H9 (cell line): ENCODE measurements at regions not wholly inside any gene's neighbourhood (a gene's known extent, or its start where the extent isn't known, plus 50 kb on each side); places are given as distances from the start of the nearest gene placed in this dataset.
A peak's percentile ranks its signal among the peaks of the same experiment; 100 is the strongest.

Experiments
- DNase-seq: peaks from one replicate; pipeline ENCODE4 v3.0.0-alpha.2; 2017
- H2AFZ ChIP-seq: one replicate; pipeline ENCODE4 v1.6.1; 2013; ENCODE audit warnings: mild to moderate bottlenecking, low read length, control low read depth, moderate library complexity
- H2AK5ac ChIP-seq: 2 replicates; pipeline ENCODE4 v1.6.1; 2013; ENCODE audit warnings: low read length, control low read depth, mixed read lengths; ENCODE audit not compliant: insufficient read length
- H2BK120ac ChIP-seq: one replicate; pipeline ENCODE4 v1.6.1; 2013; ENCODE audit warnings: low read depth, mild to moderate bottlenecking, low read length, control low read depth, inconsistent platforms; ENCODE audit not compliant: poor library complexity, severe bottlenecking
- H2BK12ac ChIP-seq: 2 replicates; pipeline ENCODE4 v1.6.1; 2013; ENCODE audit warnings: low read length, control low read depth, mixed read lengths, low read depth; ENCODE audit not compliant: insufficient read length
- H2BK15ac ChIP-seq: 2 replicates; pipeline ENCODE4 v1.6.1; 2013; ENCODE audit warnings: low read depth, low read length, control low read depth
- H2BK20ac ChIP-seq: one replicate; pipeline ENCODE4 v1.6.1; 2013; ENCODE audit warnings: low read depth, mild to moderate bottlenecking, low read length, control low read depth, inconsistent platforms; ENCODE audit not compliant: poor library complexity, severe bottlenecking
- H2BK5ac ChIP-seq: 2 replicates; pipeline ENCODE4 v1.6.1; 2013; ENCODE audit warnings: low read length, control low read depth, mixed read lengths; ENCODE audit not compliant: insufficient read length
- H3K14ac ChIP-seq: 2 replicates; pipeline ENCODE4 v1.6.1; 2013; ENCODE audit warnings: low read length, control low read depth; ENCODE audit not compliant: insufficient read depth
- H3K18ac ChIP-seq: 2 replicates; pipeline ENCODE4 v1.6.1; 2013; ENCODE audit warnings: low read depth, mild to moderate bottlenecking, mixed read lengths, low read length, control low read depth; ENCODE audit not compliant: insufficient read length
- H3K23ac ChIP-seq: 2 replicates; pipeline ENCODE4 v1.6.1; 2013; ENCODE audit warnings: low read length, control low read depth, mixed read lengths, low read depth; ENCODE audit not compliant: insufficient read length
- H3K23me2 ChIP-seq: 2 replicates; pipeline ENCODE4 v1.6.1; 2013; ENCODE audit warnings: low read depth, mild to moderate bottlenecking, mixed read lengths, low read length, control low read depth; ENCODE audit not compliant: insufficient read length, poor library complexity, severe bottlenecking
- H3K27ac ChIP-seq: 2 replicates; pipeline ENCODE4 v1.5.1; 2013; ENCODE audit warnings: low read length, control low read depth, mixed read lengths, low read depth; ENCODE audit not compliant: insufficient read length
- H3K27me3 ChIP-seq: 2 replicates; pipeline ENCODE4 v1.6.1; 2013; ENCODE audit warnings: low read length, control low read depth, inconsistent platforms; ENCODE audit not compliant: insufficient read depth
- H3K4ac ChIP-seq: 2 replicates; pipeline ENCODE4 v1.6.1; 2013; ENCODE audit warnings: low read depth, mild to moderate bottlenecking, control low read depth, inconsistent platforms, low read length, moderate library complexity
- H3K4me1 ChIP-seq: 2 replicates; pipeline ENCODE4 v1.6.1; 2013; ENCODE audit warnings: low read length, control low read depth, inconsistent platforms; ENCODE audit not compliant: insufficient read depth
- H3K4me2 ChIP-seq: 2 replicates; pipeline ENCODE4 v1.6.1; 2013; ENCODE audit warnings: low read length, control low read depth, mixed read lengths; ENCODE audit not compliant: insufficient read length, insufficient read depth
- H3K56ac ChIP-seq: 2 replicates; pipeline ENCODE4 v1.6.1; 2013; ENCODE audit warnings: low read depth, mild to moderate bottlenecking, mixed read lengths, low read length, control low read depth; ENCODE audit not compliant: insufficient read length
- H3K79me1 ChIP-seq: 2 replicates; pipeline ENCODE4 v1.6.1; 2013; ENCODE audit warnings: low read depth, mild to moderate bottlenecking, moderate library complexity, low read length, control low read depth, inconsistent platforms; ENCODE audit not compliant: insufficient read depth, poor library complexity, severe bottlenecking
- H3K79me2 ChIP-seq: 2 replicates; pipeline ENCODE4 v1.6.1; 2013; ENCODE audit warnings: low read length, control low read depth, inconsistent platforms; ENCODE audit not compliant: insufficient read depth
- H3K9ac ChIP-seq: 2 replicates; pipeline ENCODE4 v1.6.1; 2013; ENCODE audit warnings: low read length, control low read depth, mixed read lengths; ENCODE audit not compliant: insufficient read length; ENCODE audit errors: extremely low read depth
- H3K9me3 ChIP-seq: one replicate; pipeline ENCODE4 v1.6.1; 2013; ENCODE audit warnings: low read depth, low read length, inconsistent platforms; ENCODE audit not compliant: control insufficient read depth
- H3T11ph ChIP-seq: one replicate; pipeline ENCODE4 v1.6.1; 2013; ENCODE audit warnings: mild to moderate bottlenecking, low read length, control low read depth, inconsistent platforms
- H4K20me1 ChIP-seq: one replicate; pipeline ENCODE4 v1.6.1; 2013; ENCODE audit not compliant: control insufficient read depth, insufficient read length, insufficient read depth
- H4K5ac ChIP-seq: 2 replicates; pipeline ENCODE4 v1.6.1; 2013; ENCODE audit warnings: low read depth, mild to moderate bottlenecking, mixed read lengths, low read length, control low read depth; ENCODE audit not compliant: insufficient read length
- H4K8ac ChIP-seq: replicated peaks from 2 replicates; pipeline ENCODE4 v1.6.1; 2013; ENCODE audit warnings: low read length, control low read depth, mixed read lengths, low read depth; ENCODE audit not compliant: insufficient read length
- H4K91ac ChIP-seq: 2 replicates; pipeline ENCODE4 v1.6.1; 2013; ENCODE audit warnings: low read depth, mild to moderate bottlenecking, moderate library complexity, mixed read lengths, low read length, control low read depth; ENCODE audit not compliant: insufficient read length
- H3K27ac Mint-ChIP-seq, 3 experiments: 2 replicates in 2 of 3; 3 replicates in 1 of 3; pipeline ENCODE4 v1.8.0; 2020 to 2021; ENCODE audit warnings: mixed read lengths in 3 of 3, mild to moderate bottlenecking in 1 of 3, moderate library complexity in 1 of 3
- H3K27me3 Mint-ChIP-seq: 2 replicates; pipeline ENCODE4 v1.8.0; 2021; ENCODE audit warnings: low read depth, mild to moderate bottlenecking, moderate library complexity, mixed read lengths
- H3K36me3 Mint-ChIP-seq, 3 experiments: 2 replicates in 2 of 3; 3 replicates in 1 of 3; pipeline ENCODE4 v1.8.0; 2020 to 2021; ENCODE audit warnings: low read depth in 3 of 3, mixed read lengths in 3 of 3; ENCODE audit not compliant: insufficient read depth in 1 of 3
- H3K4me1 Mint-ChIP-seq, 2 experiments: 2 replicates each; pipeline ENCODE4 v1.8.0; 2020; ENCODE audit warnings: mixed read lengths in 2 of 2
- H3K4me3 Mint-ChIP-seq, 2 experiments: 2 replicates in 1 of 2; 3 replicates in 1 of 2; pipeline ENCODE4 v1.8.0; 2020 to 2021; ENCODE audit warnings: mild to moderate bottlenecking in 2 of 2, mixed read lengths in 2 of 2, moderate library complexity in 1 of 2
- H3K9me3 Mint-ChIP-seq, 2 experiments: 2 replicates in 1 of 2; 3 replicates in 1 of 2; pipeline ENCODE4 v1.8.0; 2020; ENCODE audit warnings: mild to moderate bottlenecking in 2 of 2, mixed read lengths in 2 of 2, moderate library complexity in 1 of 2
- CTCF ChIP-seq: fragments of 200-600 bp; sonication (generic); conservative IDR thresholded peaks from 3 replicates; pipeline ENCODE4 v1.8.0; 2021; ENCODE audit warnings: antibody characterized with exemption, mild to moderate bottlenecking
- WGBS: extraction: QIAGEN DNeasy Blood & Tissue Kit; methylation state at CpG from one replicate; pipeline ENCODE4 v1.1.7; 2013; ENCODE audit warnings: missing lambda C conversion rate, low lambda C conversion rate, mixed read lengths; ENCODE audit not compliant: insufficient read length; ENCODE audit errors: extremely low coverage; 5-methylcytosine and 5-hydroxymethylcytosine counted together

GRCh38 chr6:142542704-142543233 is 241.0 kb downstream of the ADGRG6 start:
- Histone ChIP-seq H4K8ac (no peak overlapping the region), H2BK120ac (no peak overlapping the region), H4K5ac (no peak overlapping the region), H3K9me3 (no peaks in the 10 kb centered on the region), H3K4me1 (no peaks in the 10 kb centered on the region; the same call in 1 of the 2 replicates), H3K27me3 (no peaks in the 10 kb centered on the region), H3K4me2 (no peak overlapping the region), H3K9ac (no peak overlapping the region), H3K27ac (no peak overlapping the region), H2BK15ac (no peak overlapping the region), H2AK5ac (no peak overlapping the region), H3K79me2 (no peaks in the 10 kb centered on the region), H3K18ac (no peak overlapping the region), H3K23ac (no peak overlapping the region), H3K79me1 (no peaks in the 10 kb centered on the region), H3K4ac (no peak overlapping the region), H3K56ac (no peak overlapping the region), H2BK5ac (no peak overlapping the region), H3K14ac (no peak overlapping the region), H3T11ph (no peak overlapping the region), H2BK12ac (no peak overlapping the region), H2BK20ac (no peak overlapping the region), H2AFZ (no peak overlapping the region), H4K20me1 (no peaks in the 10 kb centered on the region), H4K91ac (no peak overlapping the region), H3K23me2 (no peaks in the 10 kb centered on the region)
- Mint-ChIP-seq H3K4me3 (no peak overlapping the region), H3K9me3 (peaks cover 2 to 3% of the 10 kb centered on the region in 2 experiments; a peak in 2 of 5 replicates), H3K36me3 (peaks cover 0 to 3% (median 1%) of the 10 kb centered on the region in 3 experiments; a peak in 3 of 7 replicates), H3K4me1 (peaks cover 0 to 2% of the 10 kb centered on the region in 2 experiments; a peak in 1 of 4 replicates), H3K27me3 (no peaks in the 10 kb centered on the region), H3K27ac (peak overlapping the region in 1 of 3 experiments; percentile 76; a peak in 1 of 7 replicates)
- WGBS = no CpG with 5 or more reads among the region's 14 CpGs
- TF ChIP-seq CTCF = no peak
- no peak for DNase-seq
